Thyroid gland (tissue), 4 donors: ENCODE measurements at regions not wholly inside any gene's neighbourhood (a gene's known extent, or its start where the extent isn't known, plus 50 kb on each side); places are given as distances from the start of the nearest gene placed in this dataset.

Experiments
- DNase-seq, 2 donors: peaks; one replicate each; pipeline ENCODE4 v3.0.0-alpha.2; 2019
- H3K27ac ChIP-seq, 3 donors: fragments of 200-600 bp; sonication (generic); 1 replicate in 2 of 3; 2 replicates in 1 of 3; pipeline ENCODE4 v1.5.1; 2016 to 2019; ENCODE audit warnings: mild to moderate bottlenecking in 1 of 3, moderate library complexity in 1 of 3
- H3K27me3 ChIP-seq: fragments of 200-600 bp; sonication (generic); one replicate; pipeline ENCODE4 v1.5.1; 2019
- H3K36me3 ChIP-seq, 2 donors: fragments of 200-600 bp; sonication (generic); one replicate each; pipeline ENCODE4 v1.5.1; 2016 to 2019
- H3K4me1 ChIP-seq, 2 donors: fragments of 200-600 bp; sonication (generic); one replicate each; pipeline ENCODE4 v1.5.1; 2017 to 2019
- H3K4me3 ChIP-seq, 3 donors: fragments of 200-600 bp; sonication (generic); replicated peaks in 1 of 3; 1 replicate in 2 of 3; 2 replicates in 1 of 3; pipeline ENCODE4 v1.5.1; 2016; ENCODE audit warnings: mild to moderate bottlenecking in 1 of 3
- H3K9me3 ChIP-seq: fragments of 200-600 bp; sonication (generic); one replicate; pipeline ENCODE4 v1.5.1; 2017
- CTCF ChIP-seq, 6 experiments: fragments of 200-600 bp in 3 of 6; fragments of 450-650 bp in 3 of 6; sonication (generic) in 3 of 6; IDR thresholded peaks; one replicate each; pipeline ENCODE4 v1.5.1; 2016 to 2019; ENCODE audit warnings: antibody characterized with exemption in 6 of 6, mild to moderate bottlenecking in 2 of 6, inconsistent platforms in 1 of 6, moderate library complexity in 1 of 6
- POLR2A ChIP-seq, 2 donors: fragments of 450-650 bp; IDR thresholded peaks; one replicate each; pipeline ENCODE4 v1.6.1; 2017; ENCODE audit warnings: antibody characterized with exemption in 2 of 2, mild to moderate bottlenecking in 2 of 2, moderate library complexity in 1 of 2
- WGBS, 2 donors: methylation state at CpG; one replicate each; pipeline ENCODE4 v1.1.5; 2017; 5-methylcytosine and 5-hydroxymethylcytosine counted together
- intact Hi-C: fragments of 100-400 bp; cut with DNase I; formaldehyde crosslinking; loops from one replicate; pipeline ENCODE4 v1.15.1; 2023

- Histone ChIP-seq H3K27me3 (no peaks in the 10 kb centered on the region), H3K4me3 (no peak overlapping the region), H3K36me3 (no peaks in the 10 kb centered on the region), H3K27ac (no peak overlapping the region), H3K4me1 (no peaks in the 10 kb centered on the region), H3K9me3 (no peaks in the 10 kb centered on the region)
- no peak for TF ChIP-seq CTCF (IDR thresholded peaks at IDR 0.05)
- TF ChIP-seq POLR2A (IDR thresholded peaks at IDR 0.05) = no peak
- no peak for DNase-seq
- intact Hi-C loops = no loop called here
Measured at GRCh38 chr2:150271952-150272802, 215.3 kb downstream of the RND3 start.

GRCh38 chr2:150267651-150268415 lies 219.6 kb downstream of the RND3 start:
- Histone ChIP-seq H3K9me3 (no peaks in the 10 kb centered on the region), H3K4me3 (no peak overlapping the region), H3K4me1 (no peaks in the 10 kb centered on the region), H3K27ac (no peak overlapping the region), H3K27me3 (no peaks in the 10 kb centered on the region), H3K36me3 (no peaks in the 10 kb centered on the region)
- intact Hi-C loops = no loop called here
- TF ChIP-seq CTCF (IDR thresholded peaks at IDR 0.05) = no peak
- no peak for TF ChIP-seq POLR2A (IDR thresholded peaks at IDR 0.05)
- 72 to 79% methylated on average over 3 of the region's 3 CpGs for WGBS, 2 donors
- DNase-seq = no peak

- intact Hi-C loops = no loop called here
- Histone ChIP-seq H3K4me3 (no peak overlapping the region), H3K36me3 (no peaks in the 10 kb centered on the region), H3K27ac (no peak overlapping the region), H3K4me1 (no peaks in the 10 kb centered on the region), H3K9me3 (no peaks in the 10 kb centered on the region), H3K27me3 (no peaks in the 10 kb centered on the region)
- no peak for TF ChIP-seq CTCF (IDR thresholded peaks at IDR 0.05)
- no peak for TF ChIP-seq POLR2A (IDR thresholded peaks at IDR 0.05)
- WGBS, 2 donors = 95 to 96% methylated on average over 2 of the region's 2 CpGs
- no peak for DNase-seq
Measured at GRCh38 chr2:150266931-150267330, 220.5 kb downstream of the RND3 start.

GRCh38 chr2:150264442-150264841 lies 223.0 kb downstream of the RND3 start:
- DNase-seq = no peak
- H3K9me3 ChIP-seq = no peaks in the 10 kb centered on the region
- intact Hi-C loops = no loop called here
- no peaks in the 10 kb centered on the region for H3K36me3 ChIP-seq
- TF ChIP-seq CTCF (IDR thresholded peaks at IDR 0.05) (no peak), POLR2A (IDR thresholded peaks at IDR 0.05) (no peak)
- no peak overlapping the region for H3K4me3 ChIP-seq
- no peak overlapping the region for H3K27ac ChIP-seq
- 86 to 98% methylated on average over 2 of the region's 2 CpGs for WGBS, 2 donors
- H3K4me1 ChIP-seq = no peaks in the 10 kb centered on the region
- no peaks in the 10 kb centered on the region for H3K27me3 ChIP-seq

- Histone ChIP-seq H3K4me3 (no peak overlapping the region), H3K4me1 (no peaks in the 10 kb centered on the region), H3K9me3 (no peaks in the 10 kb centered on the region), H3K27me3 (no peaks in the 10 kb centered on the region), H3K36me3 (no peaks in the 10 kb centered on the region), H3K27ac (no peak overlapping the region)
- TF ChIP-seq CTCF (IDR thresholded peaks at IDR 0.05) (no peak), POLR2A (IDR thresholded peaks at IDR 0.05) (no peak)
- DNase-seq = no peak
- intact Hi-C loops = no loop called here
- WGBS, 2 donors = 88 to 90% methylated on average over 2 of the region's 2 CpGs
Measured at GRCh38 chr2:150261691-150262090, 225.8 kb downstream of the RND3 start.
